ENCODE measurements at regions not wholly inside any gene's neighbourhood (a gene's known extent, or its start where the extent isn't known, plus 50 kb on each side); places are given as distances from the start of the nearest gene placed in this dataset.

DNA sequence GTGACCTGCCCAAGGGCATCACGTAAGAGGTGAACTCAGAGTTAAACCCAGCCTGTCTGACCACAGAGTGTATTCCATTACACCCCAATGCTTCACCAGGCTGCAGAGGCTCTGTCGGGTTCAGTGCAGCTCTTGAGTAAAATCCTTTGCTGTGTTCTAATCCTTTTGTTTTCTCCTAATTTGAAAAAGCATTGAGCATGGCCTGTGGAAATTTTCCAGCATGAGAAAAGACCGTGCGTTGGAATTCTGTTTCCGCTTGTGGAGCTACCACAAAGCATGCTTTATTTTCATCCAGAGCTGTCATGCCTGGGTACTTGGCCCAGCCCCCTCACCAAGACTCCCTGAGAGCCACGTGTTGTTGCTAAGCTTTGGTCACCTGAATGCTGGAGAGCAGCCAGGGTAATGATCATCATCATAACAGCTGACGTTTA is 317.6 kb downstream of the PRDM2 start:
- Histone ChIP-seq H3K36me3 (ENCODE audit: control insufficient read depth in 3 of 3, insufficient read depth in 3 of 3, low read length in 3 of 3) (no peaks in the 10 kb centered on the region), H3K4me1 (ENCODE audit: control insufficient read depth in 3 of 3, insufficient read depth in 3 of 3, low read length in 3 of 3) (no peaks in the 10 kb centered on the region), H3K9me3 (ENCODE audit: control insufficient read depth in 3 of 3, low read length in 3 of 3) (no peaks in the 10 kb centered on the region), H3K4me3 (ENCODE audit: low read length in 3 of 3) (no peak overlapping the region), H3K27ac (ENCODE audit: low read depth, low read length) (no peak overlapping the region), H3K9ac (ENCODE audit: low read depth in 1 of 3, low read length in 3 of 3) (no peak overlapping the region), H3K27me3 (ENCODE audit: control insufficient read depth in 3 of 3, insufficient read depth in 3 of 3, low read length in 3 of 3) (peaks cover 2 to 4% (median 4%) of the 10 kb centered on the region in 3 donors)

DNA sequence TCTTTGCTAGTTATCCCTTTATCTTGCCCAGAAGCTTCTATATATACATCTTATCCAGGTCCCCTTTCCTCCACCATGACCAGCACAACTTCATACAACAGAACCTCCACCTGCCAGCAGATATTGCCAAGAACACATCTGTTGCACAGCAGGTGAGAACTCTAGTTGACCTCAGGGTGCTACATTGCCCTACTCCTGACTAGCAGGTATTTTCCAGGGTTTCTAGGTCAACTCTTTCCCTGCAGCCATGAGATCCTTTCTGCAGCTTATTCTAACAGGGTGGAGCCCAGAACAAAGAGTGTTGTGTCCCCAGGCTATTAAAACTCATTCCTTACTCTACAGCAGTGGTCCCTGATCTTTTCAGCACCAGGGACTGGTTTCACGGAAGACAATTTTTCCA is 319.5 kb downstream of the PRDM2 start:
- H3K4me3 ChIP-seq (ENCODE audit: low read length in 3 of 3) = no peak overlapping the region
- no peaks in the 10 kb centered on the region for H3K36me3 ChIP-seq (ENCODE audit: control insufficient read depth in 3 of 3, insufficient read depth in 3 of 3, low read length in 3 of 3)
- no peak overlapping the region for H3K9ac ChIP-seq (ENCODE audit: low read depth in 1 of 3, low read length in 3 of 3)
- H3K27me3 ChIP-seq (ENCODE audit: control insufficient read depth in 3 of 3, insufficient read depth in 3 of 3, low read length in 3 of 3) = peaks cover 0 to 4% (median 4%) of the 10 kb centered on the region in 3 donors
- no peaks in the 10 kb centered on the region for H3K9me3 ChIP-seq (ENCODE audit: control insufficient read depth in 3 of 3, low read length in 3 of 3)
- no peaks in the 10 kb centered on the region for H3K4me1 ChIP-seq (ENCODE audit: control insufficient read depth in 3 of 3, insufficient read depth in 3 of 3, low read length in 3 of 3)
- H3K27ac ChIP-seq (ENCODE audit: low read depth, low read length) = no peak overlapping the region

DNA sequence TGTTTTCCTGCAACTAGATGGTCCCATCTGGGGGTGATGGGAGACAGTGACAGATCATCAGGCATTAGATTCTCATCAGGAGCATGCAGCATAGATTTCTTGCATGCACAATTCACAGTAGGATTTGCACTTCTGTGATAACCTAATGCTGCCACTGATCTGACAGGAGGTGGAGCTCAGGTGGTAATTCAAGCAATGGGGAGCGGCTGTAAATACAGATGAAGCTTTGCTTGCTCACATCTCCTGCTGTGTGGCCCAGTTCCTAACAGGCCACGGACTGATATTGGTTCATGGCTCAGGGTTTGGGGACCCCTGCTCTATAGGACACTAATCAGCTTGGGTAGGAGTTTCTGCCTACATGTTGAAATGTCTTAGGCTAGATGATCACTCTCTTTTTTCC is 320.0 kb downstream of the PRDM2 start:
- Histone ChIP-seq H3K9me3 (ENCODE audit: control insufficient read depth in 3 of 3, low read length in 3 of 3) (no peaks in the 10 kb centered on the region), H3K27me3 (ENCODE audit: control insufficient read depth in 3 of 3, insufficient read depth in 3 of 3, low read length in 3 of 3) (peaks cover 0 to 4% (median 4%) of the 10 kb centered on the region in 3 donors), H3K4me1 (ENCODE audit: control insufficient read depth in 3 of 3, insufficient read depth in 3 of 3, low read length in 3 of 3) (no peaks in the 10 kb centered on the region), H3K4me3 (ENCODE audit: low read length in 3 of 3) (no peak overlapping the region), H3K36me3 (ENCODE audit: control insufficient read depth in 3 of 3, insufficient read depth in 3 of 3, low read length in 3 of 3) (no peaks in the 10 kb centered on the region), H3K9ac (ENCODE audit: low read depth in 1 of 3, low read length in 3 of 3) (no peak overlapping the region), H3K27ac (ENCODE audit: low read depth, low read length) (no peak overlapping the region)

DNA sequence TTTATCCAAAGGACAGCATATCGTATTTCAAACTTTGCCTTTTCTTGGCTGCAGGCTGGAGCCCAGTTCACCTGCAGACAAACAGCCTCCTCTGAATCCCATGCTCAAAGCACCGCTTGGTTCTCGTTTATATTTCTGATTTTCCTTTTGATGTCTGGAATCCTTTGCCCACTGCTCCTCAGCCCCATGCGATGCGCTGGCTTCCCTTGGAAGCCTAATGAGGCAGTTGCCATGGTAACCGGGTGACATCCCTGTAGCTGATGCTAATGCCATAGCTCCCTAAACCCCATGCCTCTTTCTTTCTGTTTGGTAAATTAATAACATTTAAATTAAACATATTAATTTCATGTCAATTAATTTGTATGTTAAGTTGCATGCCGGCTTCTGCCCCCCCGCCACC is 327.1 kb downstream of the PRDM2 start:
- Histone ChIP-seq H3K27ac (ENCODE audit: low read depth, low read length) (no peak overlapping the region), H3K27me3 (ENCODE audit: control insufficient read depth in 3 of 3, insufficient read depth in 3 of 3, low read length in 3 of 3) (no peaks in the 10 kb centered on the region), H3K9ac (ENCODE audit: low read depth in 1 of 3, low read length in 3 of 3) (no peak overlapping the region), H3K36me3 (ENCODE audit: control insufficient read depth in 3 of 3, insufficient read depth in 3 of 3, low read length in 3 of 3) (no peaks in the 10 kb centered on the region), H3K9me3 (ENCODE audit: control insufficient read depth in 3 of 3, low read length in 3 of 3) (peaks cover 0 to 2% (median 0%) of the 10 kb centered on the region in 3 donors), H3K4me3 (ENCODE audit: low read length in 3 of 3) (no peak overlapping the region), H3K4me1 (ENCODE audit: control insufficient read depth in 3 of 3, insufficient read depth in 3 of 3, low read length in 3 of 3) (no peaks in the 10 kb centered on the region)

DNA sequence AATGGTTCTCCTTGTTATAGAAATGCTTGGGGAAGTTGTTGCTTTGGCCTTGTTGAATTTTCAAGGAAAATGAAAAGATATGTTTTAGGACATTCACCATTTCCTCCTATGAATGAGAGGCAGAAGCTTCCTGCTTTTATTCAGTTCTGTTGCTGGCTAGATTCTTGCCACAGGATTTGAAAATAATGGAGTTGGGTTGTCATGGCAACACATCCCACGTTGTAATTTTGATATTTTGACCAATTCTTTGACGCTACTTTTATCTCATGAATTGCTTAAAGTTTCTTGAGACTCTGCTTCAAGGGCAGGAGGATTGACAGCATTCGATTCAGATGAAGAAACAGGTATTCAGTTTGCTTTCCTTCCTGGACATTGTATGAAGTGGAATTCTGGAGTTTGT is 331.5 kb downstream of the PRDM2 start:
- H3K4me3 ChIP-seq (ENCODE audit: low read length in 3 of 3) = no peak overlapping the region

DNA sequence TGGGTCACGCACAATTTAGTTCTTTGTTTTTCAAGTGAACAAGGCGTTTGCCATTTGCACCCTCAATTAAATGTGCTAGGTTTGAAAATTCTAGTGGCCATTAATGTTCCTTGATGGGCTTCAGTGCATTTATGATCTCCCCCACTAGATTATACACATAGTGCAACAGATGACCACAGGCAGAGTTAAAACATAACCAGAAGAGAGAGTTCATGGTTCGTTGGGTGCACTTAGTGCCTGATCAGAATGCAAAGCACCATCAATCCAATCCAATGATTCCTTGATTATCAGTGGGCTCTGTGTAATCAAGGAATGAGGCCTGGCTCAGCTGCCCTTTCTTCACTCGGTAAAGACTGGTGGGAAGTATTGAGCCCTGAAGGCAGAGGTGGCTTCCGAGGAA is 334.5 kb downstream of the PRDM2 start:
- H3K4me3 ChIP-seq (ENCODE audit: low read length in 3 of 3) = no peak overlapping the region
- no peak overlapping the region for H3K27ac ChIP-seq (ENCODE audit: low read depth, low read length)
- H3K4me1 ChIP-seq (ENCODE audit: control insufficient read depth in 3 of 3, insufficient read depth in 3 of 3, low read length in 3 of 3) = peaks cover 0 to 8% (median under 1%) of the 10 kb centered on the region in 3 donors
- H3K36me3 ChIP-seq (ENCODE audit: control insufficient read depth in 3 of 3, insufficient read depth in 3 of 3, low read length in 3 of 3) = no peaks in the 10 kb centered on the region
- H3K9ac ChIP-seq (ENCODE audit: low read depth in 1 of 3, low read length in 3 of 3) = no peak overlapping the region
- no peaks in the 10 kb centered on the region for H3K9me3 ChIP-seq (ENCODE audit: control insufficient read depth in 3 of 3, low read length in 3 of 3)
- H3K27me3 ChIP-seq (ENCODE audit: control insufficient read depth in 3 of 3, insufficient read depth in 3 of 3, low read length in 3 of 3) = no peaks in the 10 kb centered on the region

More for the DNA sequence above, 331.5 kb downstream of the PRDM2 start:
- Histone ChIP-seq H3K9me3 (ENCODE audit: control insufficient read depth in 3 of 3, low read length in 3 of 3) (peaks cover 0 to 2% (median 0%) of the 10 kb centered on the region in 3 donors), H3K36me3 (ENCODE audit: control insufficient read depth in 3 of 3, insufficient read depth in 3 of 3, low read length in 3 of 3) (no peaks in the 10 kb centered on the region), H3K27ac (ENCODE audit: low read depth, low read length) (no peak overlapping the region), H3K27me3 (ENCODE audit: control insufficient read depth in 3 of 3, insufficient read depth in 3 of 3, low read length in 3 of 3) (no peaks in the 10 kb centered on the region), H3K4me1 (ENCODE audit: control insufficient read depth in 3 of 3, insufficient read depth in 3 of 3, low read length in 3 of 3) (no peaks in the 10 kb centered on the region), H3K9ac (ENCODE audit: low read depth in 1 of 3, low read length in 3 of 3) (no peak overlapping the region)

DNA sequence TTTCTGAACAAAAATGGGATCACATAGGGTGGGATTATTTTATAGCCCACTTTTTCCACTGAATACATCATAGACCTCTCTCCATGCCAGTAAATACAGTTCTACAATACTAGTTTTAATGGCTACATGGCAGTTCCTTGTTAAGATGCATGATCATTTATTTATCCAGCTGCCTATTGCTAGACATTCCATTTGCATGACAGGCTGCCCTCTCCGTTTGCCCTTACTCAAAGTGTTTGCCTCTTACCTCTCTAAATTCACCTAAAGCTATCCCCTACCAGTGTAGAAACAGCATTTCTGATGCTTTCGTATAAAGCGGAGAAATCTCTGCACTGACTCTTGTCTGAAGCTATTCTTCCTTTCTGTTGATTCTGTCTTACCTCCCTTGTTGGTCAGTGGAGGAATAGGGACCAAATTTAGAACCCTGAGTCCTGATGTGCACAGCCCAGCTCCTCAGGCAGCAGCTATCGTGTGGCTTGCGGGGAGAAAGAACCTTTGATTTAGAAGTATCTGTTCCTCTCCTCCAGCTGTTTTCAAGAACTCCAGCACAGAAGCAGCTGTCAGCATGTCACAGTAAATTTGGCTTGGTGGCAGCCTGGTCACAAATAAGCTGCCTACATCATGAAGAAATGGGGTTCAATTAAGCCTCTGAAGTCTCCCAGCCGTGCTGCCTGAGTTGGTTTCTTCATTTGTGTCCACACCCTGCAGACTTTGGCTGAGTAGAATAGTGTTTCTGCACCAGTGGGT is 337.3 kb downstream of the PRDM2 start:
- H3K9ac ChIP-seq (ENCODE audit: low read depth in 1 of 3, low read length in 3 of 3) = no peak overlapping the region
- peaks cover 4 to 6% (median 4%) of the 10 kb centered on the region in 3 donors for H3K9me3 ChIP-seq (ENCODE audit: control insufficient read depth in 3 of 3, low read length in 3 of 3)
- no peaks in the 10 kb centered on the region for H3K36me3 ChIP-seq (ENCODE audit: control insufficient read depth in 3 of 3, insufficient read depth in 3 of 3, low read length in 3 of 3)
- H3K27me3 ChIP-seq (ENCODE audit: control insufficient read depth in 3 of 3, insufficient read depth in 3 of 3, low read length in 3 of 3) = no peaks in the 10 kb centered on the region
- H3K4me3 ChIP-seq (ENCODE audit: low read length in 3 of 3) = no peak overlapping the region
- H3K27ac ChIP-seq (ENCODE audit: low read depth, low read length) = no peak overlapping the region
- H3K4me1 ChIP-seq (ENCODE audit: control insufficient read depth in 3 of 3, insufficient read depth in 3 of 3, low read length in 3 of 3) = peaks cover 0 to 12% (median 5%) of the 10 kb centered on the region in 3 donors

DNA sequence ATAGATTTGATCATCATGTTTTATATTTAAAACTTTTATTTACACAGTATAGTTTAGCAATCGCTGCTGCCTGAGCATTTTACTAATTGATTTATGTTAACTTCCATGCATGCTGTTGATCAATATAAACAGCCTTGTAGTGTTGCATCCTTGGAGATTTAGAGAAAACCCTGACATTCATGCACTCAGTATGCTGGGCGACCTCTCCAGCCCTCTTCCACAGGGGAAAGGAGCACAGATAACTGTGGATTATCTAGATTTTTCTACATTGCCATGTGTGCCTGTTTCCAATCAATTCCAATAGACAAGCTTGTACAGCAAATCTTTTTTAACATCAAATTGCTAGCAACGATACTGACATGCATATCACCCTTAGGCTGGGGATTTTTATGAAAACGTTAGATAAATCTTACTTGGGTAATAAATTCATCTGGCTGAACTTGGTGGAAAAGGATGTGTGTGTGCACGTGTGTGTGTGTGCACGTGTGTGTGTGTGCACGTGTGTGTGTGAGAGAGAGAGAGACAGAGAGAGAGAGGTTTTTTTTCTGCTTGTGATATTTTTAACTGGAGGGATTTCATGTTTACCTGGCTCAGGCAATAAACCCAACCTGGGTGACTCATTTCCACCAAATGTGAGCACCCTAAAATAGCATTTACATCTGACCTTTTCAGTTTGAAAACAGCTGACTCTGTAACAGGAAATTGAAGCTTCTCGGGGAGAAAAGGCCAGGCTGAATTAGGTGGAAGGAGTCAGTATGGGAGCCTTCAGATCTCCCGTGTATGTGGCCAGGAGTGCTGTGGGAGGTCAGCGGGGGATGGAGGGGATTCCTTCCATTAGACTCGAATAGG is 339.8 kb downstream of the PRDM2 start:
- no peak overlapping the region for H3K27ac ChIP-seq (ENCODE audit: low read depth, low read length)
- peaks cover 4 to 6% (median 5%) of the 10 kb centered on the region in 3 donors for H3K9me3 ChIP-seq (ENCODE audit: control insufficient read depth in 3 of 3, low read length in 3 of 3)
- no peaks in the 10 kb centered on the region for H3K27me3 ChIP-seq (ENCODE audit: control insufficient read depth in 3 of 3, insufficient read depth in 3 of 3, low read length in 3 of 3)
- no peaks in the 10 kb centered on the region for H3K36me3 ChIP-seq (ENCODE audit: control insufficient read depth in 3 of 3, insufficient read depth in 3 of 3, low read length in 3 of 3)
- H3K4me3 ChIP-seq (ENCODE audit: low read length in 3 of 3) = no peak overlapping the region
- peaks cover 0 to 12% (median 5%) of the 10 kb centered on the region in 3 donors for H3K4me1 ChIP-seq (ENCODE audit: control insufficient read depth in 3 of 3, insufficient read depth in 3 of 3, low read length in 3 of 3)
- no peak overlapping the region for H3K9ac ChIP-seq (ENCODE audit: low read depth in 1 of 3, low read length in 3 of 3)

DNA sequence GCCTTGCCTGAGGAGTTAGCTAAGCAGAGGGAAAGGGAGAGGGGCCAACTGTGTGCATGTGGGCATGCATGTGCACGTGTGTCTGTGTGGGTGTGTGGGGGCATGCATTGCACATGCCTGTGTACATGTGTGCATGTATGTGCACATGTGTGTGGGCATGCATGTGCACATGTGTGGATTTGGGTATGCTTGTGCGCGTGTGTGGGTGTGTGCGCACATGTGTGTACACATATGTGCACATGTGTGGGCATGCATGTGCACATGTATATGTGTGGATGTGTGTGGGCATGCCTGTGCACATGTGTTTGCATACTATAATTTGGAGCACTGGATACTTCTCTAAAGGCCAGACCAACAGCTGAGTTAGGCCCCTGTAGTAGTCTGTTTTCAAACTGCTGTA is 350.0 kb downstream of the PRDM2 start:
- Histone ChIP-seq H3K9ac (ENCODE audit: low read depth in 1 of 3, low read length in 3 of 3) (no peak overlapping the region), H3K27me3 (ENCODE audit: control insufficient read depth in 3 of 3, insufficient read depth in 3 of 3, low read length in 3 of 3) (no peaks in the 10 kb centered on the region)

More for the DNA sequence above, 350.0 kb downstream of the PRDM2 start:
- H3K4me3 ChIP-seq (ENCODE audit: low read length in 3 of 3) = no peak overlapping the region
- no peaks in the 10 kb centered on the region for H3K9me3 ChIP-seq (ENCODE audit: control insufficient read depth in 3 of 3, low read length in 3 of 3)
- H3K27ac ChIP-seq (ENCODE audit: low read depth, low read length) = no peak overlapping the region
- no peaks in the 10 kb centered on the region for H3K36me3 ChIP-seq (ENCODE audit: control insufficient read depth in 3 of 3, insufficient read depth in 3 of 3, low read length in 3 of 3)
- no peaks in the 10 kb centered on the region for H3K4me1 ChIP-seq (ENCODE audit: control insufficient read depth in 3 of 3, insufficient read depth in 3 of 3, low read length in 3 of 3)

Data from skeletal muscle tissue (tissue), 3 donors.